GM23338 (cell line): ENCODE measurements at regions not wholly inside any gene's neighbourhood (a gene's known extent, or its start where the extent isn't known, plus 50 kb on each side); places are given as distances from the start of the nearest gene placed in this dataset.

Source experiments
- ATAC-seq: fragments of 200-7000 bp; cut with Tn5 transposase; 3 replicates; pipeline ENCODE4 v1.9.1; 2020
- DNase-seq: peaks from one replicate; pipeline ENCODE4 v3.0.0-alpha.2; 2015; ENCODE audit warnings: low spot score
- H2AFZ ChIP-seq: fragments of 200-600 bp; sonication (generic); 2 replicates; pipeline ENCODE4 v1.8.0; 2016; ENCODE audit warnings: antibody characterized with exemption, mild to moderate bottlenecking, moderate library complexity
- H3F3A ChIP-seq: fragments of 200-600 bp; sonication (generic); replicated peaks from 2 replicates; pipeline ENCODE4 v1.8.0; 2017; ENCODE audit warnings: antibody characterized with exemption, mixed run types, low read depth
- H3K27ac ChIP-seq: fragments of 200-600 bp; sonication (generic); 2 replicates; pipeline ENCODE4 v1.6.1; 2016; ENCODE audit warnings: low read depth
- H3K27me3 ChIP-seq: fragments of 200-600 bp; sonication (generic); 2 replicates; pipeline ENCODE4 v1.8.0; 2016; ENCODE audit warnings: mild to moderate bottlenecking, mixed run types, moderate library complexity; ENCODE audit not compliant: insufficient read depth
- H3K36me3 ChIP-seq: fragments of 200-600 bp; sonication (generic); 2 replicates; pipeline ENCODE4 v1.8.0; 2016; ENCODE audit warnings: mild to moderate bottlenecking; ENCODE audit not compliant: insufficient read depth
- H3K4me1 ChIP-seq: fragments of 200-600 bp; sonication (generic); 2 replicates; pipeline ENCODE4 v1.8.0; 2016; ENCODE audit warnings: mild to moderate bottlenecking, moderate library complexity; ENCODE audit not compliant: insufficient read depth
- H3K4me2 ChIP-seq: fragments of 200-600 bp; sonication (generic); 2 replicates; pipeline ENCODE4 v1.7.1; 2017; ENCODE audit warnings: mixed run types
- H3K4me3 ChIP-seq: fragments of 200-600 bp; sonication (generic); 2 replicates; pipeline ENCODE4 v1.6.1; 2016; ENCODE audit warnings: mixed run types
- H3K79me2 ChIP-seq: fragments of 200-600 bp; sonication (generic); replicated peaks from 2 replicates; pipeline ENCODE4 v1.8.0; 2017; ENCODE audit warnings: mild to moderate bottlenecking; ENCODE audit not compliant: insufficient read depth
- H3K9me2 ChIP-seq: fragments of 200-600 bp; sonication (generic); 2 replicates; pipeline ENCODE4 v1.8.0; 2017; ENCODE audit not compliant: insufficient read depth
- H4K20me1 ChIP-seq: fragments of 200-600 bp; sonication (generic); replicated peaks from 2 replicates; pipeline ENCODE4 v1.8.0; 2017; ENCODE audit warnings: mild to moderate bottlenecking; ENCODE audit not compliant: insufficient read depth
- H3K27ac Mint-ChIP-seq: 2 replicates; pipeline ENCODE4 v1.8.0; 2020; ENCODE audit warnings: inconsistent platforms, mild to moderate bottlenecking, moderate library complexity, mixed read lengths
- H3K27me3 Mint-ChIP-seq: 3 replicates; pipeline ENCODE4 v1.8.0; 2022; ENCODE audit warnings: low read depth, mild to moderate bottlenecking, moderate library complexity, mixed read lengths, inconsistent platforms; ENCODE audit not compliant: insufficient read depth, poor library complexity
- H3K36me3 Mint-ChIP-seq: 3 replicates; pipeline ENCODE4 v1.8.0; 2021; ENCODE audit warnings: low read depth, mild to moderate bottlenecking, inconsistent platforms, moderate library complexity, mixed read lengths
- H3K4me1 Mint-ChIP-seq: 3 replicates; pipeline ENCODE4 v1.8.0; 2020; ENCODE audit warnings: mild to moderate bottlenecking, inconsistent platforms, mixed read lengths
- H3K4me3 Mint-ChIP-seq: 3 replicates; pipeline ENCODE4 v1.8.0; 2021; ENCODE audit warnings: moderate library complexity, mild to moderate bottlenecking, inconsistent platforms, mixed read lengths
- H3K9me3 Mint-ChIP-seq: 3 replicates; pipeline ENCODE4 v1.8.0; 2020; ENCODE audit warnings: moderate library complexity, mild to moderate bottlenecking, inconsistent platforms, mixed read lengths
- CREB1 ChIP-seq: fragments of 250-450 bp; sonication (Bioruptor Pico); IDR thresholded peaks from 2 replicates; pipeline ENCODE4 v1.5.0; 2020; ENCODE audit warnings: low read depth, mild to moderate bottlenecking, moderate library complexity
- CTCF ChIP-seq, 2 experiments: fragments of 200-600 bp in 1 of 2; sonication (generic) in 1 of 2; conservative IDR thresholded peaks; 2 replicates each; pipeline versions ENCODE4 v1.5.1 to v1.6.1; 2016 to 2017; ENCODE audit warnings: antibody characterized with exemption in 2 of 2, low read depth in 2 of 2, mild to moderate bottlenecking in 2 of 2, moderate library complexity in 1 of 2
- EZH2 ChIP-seq: fragments of 200-600 bp; sonication (generic); IDR thresholded peaks from one replicate; pipeline ENCODE4 v1.8.0; 2017; ENCODE audit warnings: antibody characterized with exemption, mild to moderate bottlenecking, low read depth; ENCODE audit not compliant: unreplicated experiment
- EZH2phosphoT487 ChIP-seq: fragments of 200-600 bp; sonication (generic); IDR thresholded peaks from one replicate; pipeline ENCODE4 v1.8.1; 2018; ENCODE audit warnings: antibody characterized with exemption; ENCODE audit not compliant: unreplicated experiment
- JUNB ChIP-seq: IDR thresholded peaks from one replicate; pipeline ENCODE4 v1.6.1; 2016; ENCODE audit warnings: antibody characterized with exemption; ENCODE audit not compliant: unreplicated experiment
- NANOG ChIP-seq: IDR thresholded peaks from 2 replicates; pipeline ENCODE4 v1.6.1; 2016; ENCODE audit warnings: antibody characterized with exemption, borderline replicate concordance
- POLR2AphosphoS5 ChIP-seq: IDR thresholded peaks from 2 replicates; pipeline ENCODE4 v1.6.1; 2016; ENCODE audit warnings: antibody characterized with exemption, low read depth
- REST ChIP-seq: IDR thresholded peaks from one replicate; pipeline ENCODE4 v1.6.1; 2018; ENCODE audit warnings: antibody characterized with exemption; ENCODE audit not compliant: unreplicated experiment
- STAT1 ChIP-seq: IDR thresholded peaks from one replicate; pipeline ENCODE4 v1.6.1; 2016; ENCODE audit warnings: antibody characterized with exemption; ENCODE audit not compliant: unreplicated experiment
- ZNF114 ChIP-seq: fragments of 250-450 bp; sonication (Bioruptor Pico); IDR thresholded peaks from 2 replicates; pipeline ENCODE4 v1.5.0; 2020; ENCODE audit warnings: mild to moderate bottlenecking, moderate library complexity
- ZNF331 ChIP-seq: fragments of 250-450 bp; sonication (Bioruptor Pico); IDR thresholded peaks from 2 replicates; pipeline ENCODE4 v1.5.0; 2020; ENCODE audit warnings: low read depth, mild to moderate bottlenecking, moderate library complexity
- ZNF462 ChIP-seq: fragments of 250-450 bp; sonication (Bioruptor Pico); IDR thresholded peaks from 2 replicates; pipeline ENCODE4 v1.5.0; 2020; ENCODE audit warnings: mild to moderate bottlenecking, moderate library complexity

GRCh38 chr21:17915976-17916375, 96.8 kb upstream of the C21orf91 start:
- H3K4me1 ChIP-seq: no peaks in the 10 kb centered on the region
- no peaks in the 10 kb centered on the region; the same call in 1 of the 2 replicates for H3K36me3 ChIP-seq
- no peaks in the 10 kb centered on the region; the same call in 1 of the 2 replicates for H3K9me2 ChIP-seq
- no peaks in the 10 kb centered on the region for H3F3A ChIP-seq
- no peak overlapping the region for H2AFZ ChIP-seq
- H3K4me3 Mint-ChIP-seq: no peak overlapping the region
- DNase-seq (no peak), ATAC-seq (no peak)
- no peaks in the 10 kb centered on the region for H4K20me1 ChIP-seq
- no peaks in the 10 kb centered on the region for H3K4me1 Mint-ChIP-seq
- no peak overlapping the region for H3K27ac Mint-ChIP-seq
- peaks cover 2% of the 10 kb centered on the region for H3K27me3 Mint-ChIP-seq
- no peak overlapping the region for H3K4me3 ChIP-seq
- H3K9me3 Mint-ChIP-seq: peaks cover 43% of the 10 kb centered on the region
- H3K27ac ChIP-seq: no peak overlapping the region
- TF ChIP-seq EZH2: no peak
- TF ChIP-seq POLR2AphosphoS5: no peak
- no peak for TF ChIP-seq STAT1
- TF ChIP-seq CTCF (conservative IDR thresholded peaks at IDR 0.05; ENCODE audit: low read depth in 2 of 2): no peak
- no peak for TF ChIP-seq ZNF114 (CRISPR knock-in tag)
- TF ChIP-seq REST: no peak
- TF ChIP-seq EZH2phosphoT487: no peak
- no peak for TF ChIP-seq CREB1
- TF ChIP-seq JUNB: no peak
- no peak for TF ChIP-seq ZNF462
- no peak for TF ChIP-seq NANOG
- no peak for TF ChIP-seq ZNF331 (CRISPR knock-in tag)
- H3K27me3 ChIP-seq: no peaks in the 10 kb centered on the region
- no peak overlapping the region for H3K4me2 ChIP-seq
- no peaks in the 10 kb centered on the region for H3K79me2 ChIP-seq
- H3K36me3 Mint-ChIP-seq: peaks cover 41% of the 10 kb centered on the region
